ENCODE measurements at regions not wholly inside any gene's neighbourhood (a gene's known extent, or its start where the extent isn't known, plus 50 kb on each side); places are given as distances from the start of the nearest gene placed in this dataset.

DNA sequence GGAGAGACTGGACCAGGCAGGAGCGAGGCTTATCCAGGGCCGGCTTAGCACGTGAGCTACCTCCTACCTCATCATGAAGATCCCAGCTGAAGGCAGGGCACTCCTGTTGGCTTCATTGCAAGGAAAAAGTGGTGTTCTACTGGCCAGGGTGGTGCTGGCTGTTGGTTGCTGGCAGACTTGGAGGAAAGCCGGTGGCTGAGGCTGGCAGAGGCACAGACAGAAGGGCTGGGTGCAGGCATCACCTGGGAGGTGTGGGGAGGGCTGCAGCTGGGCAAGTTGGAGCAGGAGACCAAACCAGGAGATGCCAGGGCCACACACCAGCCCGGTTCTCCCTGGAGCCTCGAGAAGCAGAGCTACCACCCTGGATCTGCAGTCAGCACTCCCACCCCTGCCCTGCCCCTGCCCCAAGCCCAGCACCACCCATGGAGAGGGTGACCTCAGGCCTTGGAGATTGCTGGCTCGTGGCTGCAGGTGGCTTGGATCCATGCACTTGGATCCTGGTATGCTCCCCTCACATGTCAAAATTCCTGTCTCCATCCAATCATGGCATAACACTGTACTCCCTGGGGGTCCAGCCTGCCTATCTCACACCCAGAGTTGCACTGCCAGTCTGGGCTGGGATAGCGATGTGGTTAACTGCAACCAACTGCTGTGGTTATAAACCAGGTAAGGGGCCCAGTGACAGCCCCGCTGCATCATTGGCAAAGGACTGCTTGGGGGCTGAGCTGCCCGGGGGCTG is 49.7 kb downstream of the GLI2 start:
- H3K27me3 Mint-ChIP-seq, result no peaks in the 10 kb centered on the region
- no peaks in the 10 kb centered on the region for H3K4me1 Mint-ChIP-seq
- H3K4me3 Mint-ChIP-seq, result no peak overlapping the region
- no peaks in the 10 kb centered on the region for H3K36me3 Mint-ChIP-seq (ENCODE audit: low read depth)
- ATAC-seq (replicated peaks), result no peak
- H3K9me3 Mint-ChIP-seq, result no peaks in the 10 kb centered on the region
- no peak overlapping the region for H3K27ac Mint-ChIP-seq

DNA sequence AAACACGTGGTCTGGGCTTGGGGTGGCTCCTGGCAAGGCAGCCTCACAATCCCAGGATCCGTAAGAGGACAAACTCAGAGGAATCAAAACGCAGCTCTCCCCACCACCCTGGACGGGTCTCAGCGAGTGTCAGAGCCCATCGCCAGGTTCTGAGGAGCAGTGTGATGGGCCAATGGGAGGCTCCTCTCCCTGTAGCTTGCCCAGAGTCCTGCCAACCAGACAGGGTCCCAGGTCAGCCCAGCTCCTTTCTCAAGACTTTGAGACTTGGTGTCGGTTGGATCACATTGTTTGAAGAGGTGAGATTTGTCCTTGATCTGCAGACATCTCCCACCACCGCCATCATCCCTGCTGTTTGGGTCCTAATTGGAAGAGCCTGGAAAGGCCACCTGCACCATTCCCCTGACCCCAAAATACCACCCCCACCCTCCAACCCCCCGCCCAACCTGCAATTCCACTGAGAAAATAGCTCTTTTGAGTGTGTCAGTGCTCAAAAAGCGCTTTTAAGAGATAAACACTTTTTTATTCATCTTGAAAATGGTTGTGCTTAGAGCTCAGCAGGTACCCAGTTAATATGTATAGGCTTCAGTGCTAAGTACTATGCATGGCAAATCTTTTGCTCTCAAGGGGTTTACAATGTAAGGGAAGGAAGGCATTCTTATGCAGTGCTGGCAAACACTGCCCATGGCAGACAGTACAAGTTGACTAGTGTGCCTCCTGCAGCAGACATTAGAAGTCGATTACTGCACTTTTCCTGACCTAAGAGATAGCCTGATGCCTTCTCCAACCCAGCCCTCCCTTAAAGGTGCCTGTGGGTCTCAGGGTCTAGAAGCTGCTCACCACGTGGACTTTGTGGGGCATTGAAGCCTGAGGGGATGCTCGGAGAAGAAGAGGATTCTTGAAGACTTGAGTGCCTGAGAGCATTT is 50.6 kb downstream of the GLI2 start:
- ATAC-seq (replicated peaks), result no peak
- Mint-ChIP-seq H3K9me3 (no peaks in the 10 kb centered on the region), H3K27ac (no peak overlapping the region), H3K4me1 (no peaks in the 10 kb centered on the region), H3K36me3 (ENCODE audit: low read depth) (no peaks in the 10 kb centered on the region), H3K27me3 (no peaks in the 10 kb centered on the region), H3K4me3 (no peak overlapping the region)

DNA sequence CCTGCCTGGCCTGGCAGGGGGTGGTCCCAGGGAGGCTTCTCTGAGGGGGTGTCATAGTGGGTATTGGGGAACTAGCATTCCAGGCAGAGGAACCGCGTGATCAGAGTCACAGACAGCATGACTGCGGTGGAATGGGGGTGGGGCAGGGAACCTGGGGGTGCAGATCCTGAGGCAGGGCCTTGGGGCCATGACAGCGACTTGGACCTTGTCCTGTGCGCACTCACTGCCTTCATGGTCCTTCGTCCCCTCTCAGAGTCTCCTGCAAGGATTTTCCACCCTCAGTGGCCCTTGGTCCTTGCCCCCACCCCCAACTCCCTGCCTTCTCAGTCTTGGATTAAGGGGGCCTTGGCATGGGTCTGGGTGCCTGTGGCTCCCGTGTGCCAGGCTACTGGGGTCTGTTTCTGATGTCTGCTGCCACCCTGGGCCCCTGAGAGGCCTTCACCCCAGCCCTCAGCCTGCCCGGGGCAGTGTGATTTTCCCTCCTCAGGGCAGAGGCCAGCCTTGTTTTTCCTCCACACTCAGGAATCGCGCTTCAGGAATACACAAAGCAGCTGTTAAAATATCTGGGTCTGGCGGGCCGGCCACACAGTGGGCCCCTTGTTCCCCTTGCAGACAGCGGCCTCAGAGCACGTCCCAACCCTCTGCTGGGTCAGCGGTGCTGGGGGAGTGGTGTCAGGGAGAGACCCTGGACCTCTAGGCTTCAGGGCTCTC is 51.6 kb downstream of the GLI2 start:
- no peak overlapping the region for H3K4me3 Mint-ChIP-seq
- H3K27me3 Mint-ChIP-seq, result no peaks in the 10 kb centered on the region
- H3K27ac Mint-ChIP-seq, result no peak overlapping the region
- no peaks in the 10 kb centered on the region for H3K36me3 Mint-ChIP-seq (ENCODE audit: low read depth)
- no peak for ATAC-seq (replicated peaks)
- no peaks in the 10 kb centered on the region for H3K4me1 Mint-ChIP-seq
- no peaks in the 10 kb centered on the region for H3K9me3 Mint-ChIP-seq

- Mint-ChIP-seq H3K36me3 (ENCODE audit: low read depth) (no peaks in the 10 kb centered on the region), H3K9me3 (no peaks in the 10 kb centered on the region), H3K27ac (no peak overlapping the region), H3K4me3 (no peak overlapping the region), H3K4me1 (no peaks in the 10 kb centered on the region), H3K27me3 (no peaks in the 10 kb centered on the region)
- no peak for ATAC-seq (replicated peaks)
These were observed 52.4 kb downstream of the GLI2 start for GRCh38 chr2:120787822-120788700.

- Mint-ChIP-seq H3K4me3 (no peak overlapping the region), H3K4me1 (no peaks in the 10 kb centered on the region), H3K27ac (no peak overlapping the region), H3K9me3 (no peaks in the 10 kb centered on the region), H3K27me3 (no peaks in the 10 kb centered on the region), H3K36me3 (ENCODE audit: low read depth) (no peaks in the 10 kb centered on the region)
- ATAC-seq (replicated peaks), result no peak
These were observed 55.7 kb downstream of the GLI2 start for GRCh38 chr2:120791243-120791961.

DNA sequence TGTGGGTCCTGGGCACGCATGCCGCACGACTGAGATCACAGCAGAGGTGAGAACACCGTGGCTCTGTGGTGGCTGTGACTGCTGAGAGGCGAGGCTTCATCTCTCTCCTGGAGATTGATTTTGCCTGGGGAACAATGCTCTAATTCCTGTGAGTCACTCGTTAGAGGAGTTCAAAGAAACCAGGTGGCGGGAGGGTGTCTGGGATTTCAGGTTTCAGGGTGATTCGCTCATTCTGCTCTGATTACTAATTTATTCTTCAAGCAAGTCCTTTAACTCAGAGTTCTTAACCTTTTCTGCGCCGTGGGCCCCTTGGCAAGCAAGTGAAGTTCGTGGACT is 56.3 kb downstream of the GLI2 start:
- no peaks in the 10 kb centered on the region for H3K4me1 Mint-ChIP-seq
- H3K27me3 Mint-ChIP-seq, result no peaks in the 10 kb centered on the region
- H3K36me3 Mint-ChIP-seq (ENCODE audit: low read depth), result no peaks in the 10 kb centered on the region
- no peak for ATAC-seq (replicated peaks)
- H3K27ac Mint-ChIP-seq, result no peak overlapping the region
- H3K9me3 Mint-ChIP-seq, result no peaks in the 10 kb centered on the region
- no peak overlapping the region for H3K4me3 Mint-ChIP-seq

GRCh38 chr2:120793682-120794403 is 58.2 kb downstream of the GLI2 start:
- no peaks in the 10 kb centered on the region for H3K9me3 Mint-ChIP-seq
- H3K27ac Mint-ChIP-seq, result no peak overlapping the region
- H3K36me3 Mint-ChIP-seq (ENCODE audit: low read depth), result no peaks in the 10 kb centered on the region
- no peaks in the 10 kb centered on the region for H3K27me3 Mint-ChIP-seq
- no peak for ATAC-seq (replicated peaks)
- no peak overlapping the region for H3K4me3 Mint-ChIP-seq
- no peaks in the 10 kb centered on the region for H3K4me1 Mint-ChIP-seq

DNA sequence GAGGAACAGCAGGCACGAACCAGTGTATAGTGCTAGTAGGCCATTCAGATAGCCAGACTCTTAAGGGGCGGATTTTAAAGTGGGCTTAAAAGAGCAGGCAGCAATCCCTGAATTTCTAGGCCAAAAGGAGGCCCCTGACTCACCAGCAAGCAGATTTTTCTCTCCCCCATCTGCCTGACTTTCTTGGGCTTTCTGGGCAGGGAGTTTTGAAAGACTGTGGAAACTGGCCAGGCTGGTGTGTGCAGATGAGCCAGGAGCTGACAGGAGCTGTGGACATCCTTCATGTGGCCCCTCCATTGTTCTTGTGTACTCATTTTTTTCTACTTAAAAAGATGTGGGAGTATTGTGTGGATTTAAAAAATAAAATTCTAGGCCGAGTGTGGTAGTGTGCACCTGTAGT is 59.0 kb downstream of the GLI2 start:
- Mint-ChIP-seq H3K27me3 (no peaks in the 10 kb centered on the region), H3K4me1 (no peaks in the 10 kb centered on the region), H3K27ac (no peak overlapping the region), H3K9me3 (no peaks in the 10 kb centered on the region), H3K4me3 (no peak overlapping the region), H3K36me3 (ENCODE audit: low read depth) (no peaks in the 10 kb centered on the region)
- ATAC-seq (replicated peaks), result no peak

GRCh38 chr2:120796094-120796493 is 60.4 kb downstream of the GLI2 start:
- no peak for ATAC-seq (replicated peaks)
- H3K4me1 Mint-ChIP-seq, result no peaks in the 10 kb centered on the region
- H3K27me3 Mint-ChIP-seq, result no peaks in the 10 kb centered on the region

DNA sequence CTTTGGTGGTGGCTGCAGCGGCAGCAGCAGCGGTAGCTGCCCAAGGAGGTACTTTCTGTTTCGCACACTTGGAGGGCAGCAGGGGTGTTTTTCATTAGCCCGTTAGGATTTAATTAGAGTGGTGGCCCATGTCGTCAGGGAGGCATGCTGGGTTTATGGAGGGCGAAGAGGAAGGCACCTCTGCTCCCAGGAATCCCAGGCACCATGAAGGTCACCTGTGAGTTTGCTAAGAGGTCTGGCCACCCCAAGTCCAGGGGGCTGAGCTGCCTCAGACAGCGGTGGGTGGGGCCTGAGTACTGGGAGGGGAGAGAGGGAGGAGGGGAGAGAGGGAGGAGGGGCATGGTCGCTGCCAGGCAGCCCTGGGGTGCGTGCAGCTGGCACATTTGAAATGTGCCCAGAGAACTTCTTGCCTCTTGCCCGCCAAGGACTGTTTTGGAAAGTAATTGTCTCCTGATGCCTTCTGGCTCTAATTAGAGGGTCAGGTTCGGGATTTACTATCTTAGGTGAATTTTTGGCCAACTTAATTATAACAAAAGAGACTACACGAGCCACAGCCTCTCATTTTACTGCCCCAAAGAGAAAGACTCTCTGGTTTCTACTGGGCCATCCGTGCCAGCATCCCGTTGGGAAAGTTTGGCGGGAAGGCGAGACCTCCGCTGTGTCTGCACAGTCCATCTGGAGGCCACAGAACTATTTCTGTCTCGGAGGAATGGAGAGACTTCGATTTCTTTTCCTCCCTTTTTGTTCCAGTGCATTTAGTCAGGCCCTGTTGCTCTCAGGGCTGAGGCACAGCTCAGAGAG is 62.0 kb downstream of the GLI2 start:
- Mint-ChIP-seq H3K27ac (no peak overlapping the region), H3K27me3 (no peaks in the 10 kb centered on the region), H3K36me3 (ENCODE audit: low read depth) (no peaks in the 10 kb centered on the region), H3K4me3 (no peak overlapping the region), H3K4me1 (no peaks in the 10 kb centered on the region), H3K9me3 (no peaks in the 10 kb centered on the region)
- ATAC-seq (replicated peaks), result no peak

More at GRCh38 chr2:120796094-120796493, 60.4 kb downstream of the GLI2 start:
- H3K4me3 Mint-ChIP-seq, result no peak overlapping the region
- H3K9me3 Mint-ChIP-seq, result no peaks in the 10 kb centered on the region
- H3K36me3 Mint-ChIP-seq (ENCODE audit: low read depth), result no peaks in the 10 kb centered on the region
- no peak overlapping the region for H3K27ac Mint-ChIP-seq

GRCh38 chr2:120798567-120799247 is 63.0 kb downstream of the GLI2 start:
- no peaks in the 10 kb centered on the region for H3K27me3 Mint-ChIP-seq
- no peaks in the 10 kb centered on the region for H3K9me3 Mint-ChIP-seq
- no peak overlapping the region for H3K27ac Mint-ChIP-seq
- no peaks in the 10 kb centered on the region for H3K36me3 Mint-ChIP-seq (ENCODE audit: low read depth)
- no peak for ATAC-seq (replicated peaks)
- H3K4me1 Mint-ChIP-seq, result no peaks in the 10 kb centered on the region
- no peak overlapping the region for H3K4me3 Mint-ChIP-seq

DNA sequence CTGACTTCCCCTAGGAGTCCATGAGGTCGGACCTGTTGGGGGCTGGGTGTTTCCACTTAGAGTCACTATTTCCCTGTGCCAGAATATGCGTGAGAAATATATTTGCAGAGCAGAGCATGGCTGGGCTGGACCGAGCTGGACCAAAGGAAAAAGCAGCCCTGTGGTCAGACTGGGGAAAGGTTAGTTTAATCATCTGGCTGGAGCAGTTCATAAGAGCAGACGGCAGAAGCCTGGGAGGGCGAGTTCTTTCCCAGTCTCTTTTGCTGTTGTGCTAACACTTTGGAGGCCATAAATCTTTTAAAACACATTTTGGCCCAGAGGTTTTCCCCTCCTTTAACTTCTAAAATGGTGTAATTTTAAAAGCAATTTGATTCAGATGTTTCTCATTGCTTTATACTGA is 66.5 kb downstream of the GLI2 start:
- no peaks in the 10 kb centered on the region for H3K9me3 Mint-ChIP-seq
- no peak for ATAC-seq (replicated peaks)
- peaks cover 8% of the 10 kb centered on the region for H3K27me3 Mint-ChIP-seq
- no peaks in the 10 kb centered on the region for H3K36me3 Mint-ChIP-seq (ENCODE audit: low read depth)
- no peak overlapping the region for H3K27ac Mint-ChIP-seq
- H3K4me1 Mint-ChIP-seq, result no peaks in the 10 kb centered on the region
- no peak overlapping the region for H3K4me3 Mint-ChIP-seq

All from activated T-helper 17 cell treated with anti-CD3 and anti-CD28 coated beads, Interleukin-2, amount 50 U/mL, for 72 hours (primary cell).